Gastroesophageal sphincter (tissue), 3 donors: ENCODE measurements at regions not wholly inside any gene's neighbourhood (a gene's known extent, or its start where the extent isn't known, plus 50 kb on each side); places are given as distances from the start of the nearest gene placed in this dataset.

Source experiments
- CTCF ChIP-seq, 4 experiments: fragments of 200-600 bp in 2 of 4; fragments of 450-650 bp in 2 of 4; sonication (generic) in 1 of 4; IDR thresholded peaks; one replicate each; pipeline ENCODE4 v1.5.1; 2017 to 2019; ENCODE audit warnings: antibody characterized with exemption in 4 of 4, mild to moderate bottlenecking in 2 of 4, moderate library complexity in 2 of 4
- EP300 ChIP-seq: sonication (generic); formaldehyde crosslinking; IDR thresholded peaks from one replicate; pipeline ENCODE4 v1.6.1; 2017; ENCODE audit warnings: antibody characterized with exemption, mild to moderate bottlenecking
- POLR2A ChIP-seq, 2 donors: fragments of 450-650 bp; IDR thresholded peaks; one replicate each; pipeline ENCODE4 v1.6.1; 2017; ENCODE audit warnings: antibody characterized with exemption in 2 of 2, mild to moderate bottlenecking in 2 of 2, moderate library complexity in 1 of 2
- POLR2AphosphoS5 ChIP-seq: sonication (generic); formaldehyde crosslinking; IDR thresholded peaks from one replicate; pipeline ENCODE4 v1.6.1; 2017; ENCODE audit warnings: antibody characterized with exemption

- TF ChIP-seq CTCF (IDR thresholded peaks at IDR 0.05): no peak
- no peak for TF ChIP-seq EP300
- no peak for TF ChIP-seq POLR2A (IDR thresholded peaks at IDR 0.05)
- no peak for TF ChIP-seq POLR2AphosphoS5
These were observed 463.2 kb downstream of the KLF5 start for GRCh38 chr13:73521985-73522524.
